HG03460 (cell line): ENCODE measurements at regions not wholly inside any gene's neighbourhood (a gene's known extent, or its start where the extent isn't known, plus 50 kb on each side); places are given as distances from the start of the nearest gene placed in this dataset.

Experiments used
- ATAC-seq: cut with Tn5 transposase; IDR thresholded peaks from one replicate; pipeline ENCODE4 v1.9.1; 2021; ENCODE audit not compliant: unreplicated experiment

DNA sequence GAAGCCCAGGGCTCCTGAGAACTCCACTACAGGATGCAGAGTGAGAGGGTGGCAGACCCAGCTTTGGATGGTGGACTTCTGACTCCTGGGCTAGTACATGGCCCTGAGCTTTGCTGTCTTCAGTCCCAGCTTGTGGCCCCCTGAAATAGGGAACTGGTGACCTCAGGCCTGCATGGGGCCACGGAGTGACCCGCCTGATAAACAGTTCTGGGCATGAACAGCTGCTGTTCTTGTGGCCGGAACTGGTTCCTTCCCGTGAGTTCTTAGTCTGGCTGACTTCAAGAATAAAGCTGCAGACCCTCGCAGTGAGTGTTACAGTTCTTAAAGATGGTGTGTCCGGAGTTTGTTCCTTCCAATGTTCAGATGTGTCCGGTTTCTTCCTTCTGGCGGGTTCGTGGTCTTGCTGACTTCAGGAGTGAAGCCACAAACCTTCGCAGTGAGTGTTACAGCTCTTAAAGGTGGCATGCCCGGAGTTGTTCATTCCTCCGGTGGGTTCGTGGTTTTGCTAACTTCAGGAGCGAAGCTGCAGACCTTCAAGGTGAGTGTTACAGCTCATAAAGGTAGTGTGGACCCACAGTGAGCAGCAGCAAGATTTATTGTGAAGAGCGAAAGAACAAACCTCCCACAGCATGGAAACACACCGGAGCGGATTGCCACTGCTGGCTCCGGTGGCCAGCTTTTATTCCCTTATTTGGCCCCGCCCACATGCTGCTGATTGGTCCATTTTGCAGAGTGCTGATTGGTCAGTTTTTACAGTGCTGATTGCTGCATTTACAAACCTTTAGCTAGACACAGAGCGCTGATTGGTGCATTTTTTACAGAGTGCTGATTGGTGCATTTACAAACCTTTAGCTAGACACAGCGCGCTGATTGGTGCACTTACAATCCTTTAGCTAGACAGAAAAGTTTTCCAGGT lies 268.0 kb downstream of the ZEB1 start:
- no peak for ATAC-seq

DNA sequence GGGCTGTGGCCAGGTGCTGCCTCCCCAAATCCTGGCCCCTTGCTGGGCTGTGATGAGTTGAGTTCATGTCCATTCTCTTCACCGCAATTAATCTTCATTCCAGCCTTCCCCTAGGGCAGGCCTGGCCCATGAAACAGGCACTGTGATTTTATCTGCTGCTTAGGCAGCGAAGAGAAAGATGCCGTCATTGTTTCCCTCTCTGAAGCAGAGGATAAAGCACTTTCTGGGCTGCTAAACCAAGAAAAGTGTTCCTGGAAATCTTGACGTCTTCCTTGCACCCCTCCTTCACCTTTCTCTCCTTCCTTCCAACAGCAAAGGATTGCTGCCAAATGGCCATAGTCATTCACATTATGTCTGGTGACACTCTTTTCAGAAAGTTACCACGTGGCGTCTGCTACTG lies 265.9 kb downstream of the ZEB1 start:
- no peak for ATAC-seq

DNA sequence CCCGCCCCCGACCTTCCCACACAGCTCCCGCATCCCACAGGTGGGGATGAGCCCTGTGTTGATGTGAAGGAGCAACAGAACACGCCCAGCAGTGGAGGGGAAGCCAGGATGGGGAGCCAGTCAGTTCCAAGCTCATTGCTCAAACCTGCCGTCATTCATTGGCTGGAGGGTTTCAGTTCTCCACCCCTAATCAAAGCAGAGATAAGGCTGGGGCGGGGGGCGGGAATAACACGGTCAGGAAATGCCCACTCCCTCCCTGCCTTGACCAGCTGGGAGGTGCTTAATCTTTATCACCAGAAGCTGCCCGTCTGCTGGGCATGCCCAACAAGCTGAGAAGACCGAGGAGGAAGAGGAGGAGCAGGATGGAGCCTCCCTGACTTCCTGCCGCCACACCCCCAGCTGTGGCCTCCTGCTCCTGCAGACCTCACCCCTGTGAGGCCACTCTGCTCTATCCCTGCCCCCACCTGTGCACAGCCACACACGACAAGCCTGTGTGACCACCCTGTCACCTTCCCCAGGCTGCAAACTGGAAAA lies 265.1 kb downstream of the ZEB1 start:
- no peak for ATAC-seq

DNA sequence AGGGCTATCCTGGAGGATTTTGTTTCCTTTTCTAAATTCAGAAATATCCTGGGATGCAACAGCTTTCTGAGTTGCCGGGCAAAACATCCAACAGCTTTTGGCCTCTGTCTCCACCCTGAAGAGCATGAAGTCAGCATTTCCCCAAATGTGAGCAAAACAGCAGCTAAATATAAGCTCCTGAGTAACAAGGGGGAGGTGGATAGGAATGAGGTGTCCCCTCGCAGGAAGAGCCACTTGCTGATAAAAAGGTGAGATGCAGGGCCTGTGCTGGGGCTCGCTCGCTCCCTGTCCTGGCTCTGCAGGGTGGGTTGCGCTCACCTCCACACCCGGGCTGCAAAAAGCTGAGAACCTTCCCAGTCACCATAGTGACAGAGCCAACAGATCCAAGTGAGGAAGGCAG lies 264.3 kb downstream of the ZEB1 start:
- ATAC-seq: no peak

DNA sequence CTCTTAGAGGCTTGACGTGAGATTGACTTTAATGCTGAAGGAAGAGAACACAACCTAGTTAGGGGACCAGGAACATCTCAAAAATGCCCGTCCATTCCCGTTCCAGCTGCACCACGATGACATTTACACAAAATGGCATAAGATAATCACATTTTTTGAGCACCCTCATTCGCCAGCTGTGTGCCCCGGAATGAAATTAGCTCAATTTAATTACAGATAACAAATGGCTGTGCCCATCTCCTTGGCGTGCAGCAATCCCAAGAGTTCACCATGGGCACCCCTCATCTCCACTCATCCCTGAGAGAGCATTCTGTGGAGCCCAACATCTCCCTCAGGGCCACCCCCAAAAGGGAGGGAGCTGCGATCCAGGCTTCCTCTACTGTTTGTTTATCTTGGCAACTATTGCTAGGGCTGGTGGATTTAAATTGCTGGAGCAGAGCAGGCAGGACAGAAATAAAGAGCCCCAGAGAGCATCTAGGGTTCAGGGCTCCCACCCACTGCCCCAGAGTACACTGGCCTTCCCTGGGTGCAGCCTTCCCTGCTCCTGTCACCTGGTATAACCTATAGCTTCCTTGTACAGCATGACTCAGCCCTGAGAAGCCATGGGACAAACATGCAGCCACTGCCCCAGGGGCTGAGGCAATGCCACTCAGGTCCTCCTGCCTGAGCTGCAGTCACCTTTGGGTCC lies 263.5 kb downstream of the ZEB1 start:
- no peak for ATAC-seq

DNA sequence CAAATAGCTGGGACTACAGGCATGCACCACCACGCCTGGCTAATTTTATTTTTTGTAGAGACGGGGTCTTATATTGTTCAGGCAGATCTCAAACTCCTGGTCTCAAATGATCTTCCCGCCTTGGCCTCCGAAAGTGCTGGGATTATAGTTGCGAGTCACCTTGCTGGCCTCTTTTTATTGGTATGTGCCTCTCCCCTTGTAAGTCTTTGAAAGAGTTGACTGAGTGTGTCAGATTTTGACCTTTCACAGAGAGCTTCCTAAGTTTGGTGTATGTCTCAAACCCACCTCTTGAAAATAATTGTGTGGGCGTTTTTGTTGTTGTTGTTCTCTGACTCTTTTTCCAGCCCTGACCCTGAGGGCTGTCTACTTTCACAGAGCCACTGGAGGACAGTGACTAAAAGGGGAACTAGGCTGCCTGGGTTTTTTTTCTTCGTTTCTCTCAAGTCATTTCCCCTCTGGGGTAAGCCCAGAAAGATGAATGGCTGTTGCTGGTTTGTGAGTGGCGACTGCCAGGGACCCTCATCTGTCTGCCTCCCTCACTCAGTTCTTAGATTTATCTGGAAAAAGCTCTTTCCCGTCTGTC lies 262.8 kb downstream of the ZEB1 start:
- ATAC-seq: no peak

DNA sequence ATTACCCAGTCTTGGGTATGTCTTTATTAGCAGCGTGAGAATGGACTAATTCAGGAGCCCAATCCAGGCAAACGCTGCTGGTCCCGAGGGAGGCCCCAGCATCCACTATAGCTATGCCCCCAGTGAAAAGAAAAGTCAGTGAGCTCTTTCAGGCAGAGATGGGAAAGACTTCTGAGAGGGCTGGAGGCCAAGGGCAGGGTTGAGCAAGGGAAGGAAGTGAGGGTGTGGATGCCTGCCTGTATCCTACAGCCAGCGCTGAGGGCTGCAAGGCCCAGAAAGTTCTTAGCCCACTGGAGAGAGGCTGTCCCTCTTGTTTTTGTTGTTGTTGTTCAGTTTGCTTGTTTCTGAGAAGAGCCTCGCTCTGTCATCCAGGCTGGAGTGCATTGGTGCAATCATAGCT lies 261.6 kb downstream of the ZEB1 start:
- no peak for ATAC-seq
